CD14-positive monocyte (primary cell): ENCODE measurements at regions not wholly inside any gene's neighbourhood (a gene's known extent, or its start where the extent isn't known, plus 50 kb on each side); places are given as distances from the start of the nearest gene placed in this dataset.

Source experiments
- DNase-seq, 3 donors: peaks; one replicate each; pipeline ENCODE4 v3.0.0-alpha.2; 2011 to 2022
- H2AFZ ChIP-seq: 2 replicates; pipeline ENCODE4 v1.6.0; 2012; ENCODE audit warnings: mild to moderate bottlenecking, low read depth, low read length, inconsistent platforms; ENCODE audit not compliant: insufficient read depth, poor library complexity, severe bottlenecking
- H3K27ac ChIP-seq, 2 donors: 1 replicate in 1 of 2; 2 replicates in 1 of 2; pipeline ENCODE4 v1.5.1; 2012 to 2013; ENCODE audit warnings: low read length in 2 of 2, control low read depth in 1 of 2, inconsistent platforms in 1 of 2, low read depth in 1 of 2, mild to moderate bottlenecking in 1 of 2
- H3K27me3 ChIP-seq, 2 donors: one replicate each; pipeline versions ENCODE4 v1.6.0 to v1.6.1; 2011 to 2013; ENCODE audit warnings: low read length in 2 of 2; ENCODE audit not compliant: control insufficient read depth in 2 of 2, insufficient read depth in 2 of 2
- H3K36me3 ChIP-seq, 2 donors: replicated peaks in 1 of 2; 1 replicate in 1 of 2; 2 replicates in 1 of 2; pipeline versions ENCODE4 v1.5.1 to v1.6.1; 2012 to 2013; ENCODE audit warnings: low read length in 2 of 2, control low read depth in 1 of 2, inconsistent platforms in 1 of 2, mild to moderate bottlenecking in 1 of 2; ENCODE audit not compliant: insufficient read depth in 2 of 2, control insufficient read depth in 1 of 2
- H3K4me1 ChIP-seq, 2 donors: 1 replicate in 1 of 2; 2 replicates in 1 of 2; pipeline versions ENCODE4 v1.5.1 to v1.6.1; 2012 to 2013; ENCODE audit warnings: low read length in 2 of 2, control low read depth in 1 of 2, inconsistent platforms in 1 of 2, mild to moderate bottlenecking in 1 of 2, moderate library complexity in 1 of 2; ENCODE audit not compliant: insufficient read depth in 2 of 2, control insufficient read depth in 1 of 2
- H3K4me2 ChIP-seq: replicated peaks from 2 replicates; pipeline ENCODE3; 2012; ENCODE audit warnings: low read length, moderate library complexity, mild to moderate bottlenecking; ENCODE audit not compliant: poor library complexity, severe bottlenecking; ENCODE audit errors: extremely low read depth
- H3K4me3 ChIP-seq, 3 experiments: fragments of 200-600 bp in 1 of 3; sonication (generic) in 1 of 3; replicated peaks in 1 of 3; 1 replicate in 2 of 3; 2 replicates in 1 of 3; pipeline ENCODE4 v1.5.1; 2011 to 2013; ENCODE audit warnings: low read length in 3 of 3, mild to moderate bottlenecking in 3 of 3, control low read depth in 2 of 3, low read depth in 2 of 3, inconsistent platforms in 1 of 3, moderate library complexity in 1 of 3
- H3K79me2 ChIP-seq: 2 replicates; pipeline ENCODE4 v1.6.0; 2012; ENCODE audit warnings: mild to moderate bottlenecking, control low read depth, inconsistent platforms, low read length, moderate library complexity; ENCODE audit not compliant: insufficient read depth
- H3K9ac ChIP-seq: 2 replicates; pipeline ENCODE4 v1.6.0; 2017; ENCODE audit warnings: low read length, mild to moderate bottlenecking; ENCODE audit not compliant: insufficient read depth, poor library complexity, severe bottlenecking
- H3K9me3 ChIP-seq, 2 donors: replicated peaks in 1 of 2; 1 replicate in 1 of 2; 2 replicates in 1 of 2; pipeline versions ENCODE4 v1.5.1 to v1.6.1; 2012 to 2013; ENCODE audit warnings: low read length in 2 of 2, control low read depth in 1 of 2; ENCODE audit not compliant: control insufficient read depth in 1 of 2, insufficient read depth in 1 of 2
- H4K20me1 ChIP-seq: 2 replicates; pipeline ENCODE4 v1.6.0; 2012; ENCODE audit warnings: mild to moderate bottlenecking, low read length, control low read depth, moderate library complexity; ENCODE audit not compliant: insufficient read depth
- H3K27ac Mint-ChIP-seq, 7 donors: one replicate each; pipeline ENCODE4 v1.8.0; 2020; ENCODE audit warnings: mild to moderate bottlenecking in 7 of 7, mixed read lengths in 7 of 7, moderate library complexity in 6 of 7, inconsistent platforms in 2 of 7
- H3K27me3 Mint-ChIP-seq, 3 donors: one replicate each; pipeline ENCODE4 v1.8.0; 2021 to 2022; ENCODE audit warnings: low read depth in 3 of 3, mild to moderate bottlenecking in 3 of 3, mixed read lengths in 3 of 3, moderate library complexity in 3 of 3, inconsistent platforms in 1 of 3
- H3K36me3 Mint-ChIP-seq, 2 donors: one replicate each; pipeline ENCODE4 v1.8.0; 2020; ENCODE audit warnings: mixed read lengths in 2 of 2, inconsistent platforms in 1 of 2, mild to moderate bottlenecking in 1 of 2
- H3K4me1 Mint-ChIP-seq: one replicate; pipeline ENCODE4 v1.8.0; 2020; ENCODE audit warnings: mild to moderate bottlenecking, mixed read lengths
- H3K4me3 Mint-ChIP-seq, 2 donors: one replicate each; pipeline ENCODE4 v1.8.0; 2020; ENCODE audit warnings: mild to moderate bottlenecking in 2 of 2, mixed read lengths in 2 of 2, moderate library complexity in 1 of 2
- H3K9me3 Mint-ChIP-seq, 7 donors: one replicate each; pipeline ENCODE4 v1.8.0; 2020 to 2022; ENCODE audit warnings: mixed read lengths in 7 of 7, mild to moderate bottlenecking in 6 of 7, moderate library complexity in 6 of 7, inconsistent platforms in 2 of 7
- CTCF ChIP-seq: fragments of 200-600 bp; IDR thresholded peaks from one replicate; pipeline ENCODE4 v1.8.0; 2022; ENCODE audit warnings: antibody characterized with exemption, mild to moderate bottlenecking
- WGBS: methylation state at CpG from one replicate; pipeline ENCODE4 v1.1.5; 2013; ENCODE audit warnings: missing lambda C conversion rate; ENCODE audit not compliant: insufficient coverage; 5-methylcytosine and 5-hydroxymethylcytosine counted together
- intact Hi-C, 2 donors: fragments of 100-400 bp; cut with micrococcal nuclease; formaldehyde crosslinking; loops; one replicate each; pipeline versions ENCODE4 v1.15.0 to v1.15.1; 2023

GRCh38 chr6:12228447-12229146 lies 61.6 kb upstream of the EDN1 start:
- no peak for TF ChIP-seq CTCF

GRCh38 chr6:12229332-12229731 lies 60.8 kb upstream of the EDN1 start:
- no peak overlapping the region for H2AFZ ChIP-seq
- no peak overlapping the region for H3K9ac ChIP-seq
- intact Hi-C loops = no loop called here

More at GRCh38 chr6:12228447-12229146, 61.6 kb upstream of the EDN1 start:
- WGBS = 86% methylated on average over 11 of the region's 13 CpGs
- Mint-ChIP-seq H3K36me3 (no peaks in the 10 kb centered on the region), H3K4me3 (no peak overlapping the region), H3K27ac (peak overlapping the region in 1 of 7 donors; percentile 16), H3K27me3 (peaks cover 3 to 6% (median 6%) of the 10 kb centered on the region in 3 donors), H3K4me1 (peaks cover 15% of the 10 kb centered on the region), H3K9me3 (no peaks in the 10 kb centered on the region)
- H3K27me3 ChIP-seq = no peaks in the 10 kb centered on the region
- no peaks in the 10 kb centered on the region for H3K79me2 ChIP-seq
- H3K9ac ChIP-seq = no peak overlapping the region
- no peak overlapping the region for H2AFZ ChIP-seq
- H3K27ac ChIP-seq = no peak overlapping the region
- no peak for DNase-seq
- H3K9me3 ChIP-seq = no peaks in the 10 kb centered on the region
- peaks cover 12 to 15% of the 10 kb centered on the region in 2 donors for H3K4me1 ChIP-seq
- no peak overlapping the region for H3K4me2 ChIP-seq
- intact Hi-C loops = no loop called here
- H4K20me1 ChIP-seq = no peaks in the 10 kb centered on the region
- H3K4me3 ChIP-seq = no peak overlapping the region
- H3K36me3 ChIP-seq = no peaks in the 10 kb centered on the region

More at GRCh38 chr6:12229332-12229731, 60.8 kb upstream of the EDN1 start:
- Mint-ChIP-seq H3K36me3 (no peaks in the 10 kb centered on the region), H3K27ac (no peak overlapping the region), H3K4me1 (peaks cover 22% of the 10 kb centered on the region), H3K4me3 (no peak overlapping the region), H3K27me3 (peaks cover 3 to 6% (median 6%) of the 10 kb centered on the region in 3 donors), H3K9me3 (no peaks in the 10 kb centered on the region)
- Histone ChIP-seq H3K4me2 (no peak overlapping the region), H4K20me1 (no peaks in the 10 kb centered on the region), H3K4me1 (peaks cover 20 to 22% of the 10 kb centered on the region in 2 donors), H3K36me3 (no peaks in the 10 kb centered on the region), H3K27ac (no peak overlapping the region), H3K4me3 (no peak overlapping the region), H3K27me3 (no peaks in the 10 kb centered on the region), H3K9me3 (no peaks in the 10 kb centered on the region), H3K79me2 (no peaks in the 10 kb centered on the region)
- no peak for DNase-seq
- no peak for TF ChIP-seq CTCF
- 80% methylated on average over 1 of the region's 1 CpG for WGBS
